Panc1 (cell line): ENCODE measurements at regions not wholly inside any gene's neighbourhood (a gene's known extent, or its start where the extent isn't known, plus 50 kb on each side); places are given as distances from the start of the nearest gene placed in this dataset.

Experiments
- ATAC-seq: fragments of 200-7000 bp; cut with Tn5 transposase; 2 replicates; pipeline ENCODE4 v1.9.1; 2020; ENCODE audit warnings: mild to moderate bottlenecking, moderate library complexity
- BruUV-seq: library from RNA; stranded (reverse); fragments of 400-500 nt; replicated peaks from 2 replicates; lab custom pipeline; 2021; lab: Mats Ljungman, UMichigan
- CTCF ChIA-PET: fragments of 300-600 bp; sonication (Branson Sonifier 250); formaldehyde crosslinking; loops from one replicate; lab custom pipeline; 2022; ENCODE audit warnings: antibody characterized with exemption; lab: Charles Lee
- POLR2A ChIA-PET: fragments of 300-600 bp; sonication (Branson Sonifier 250); formaldehyde crosslinking; loops from one replicate; lab custom pipeline; 2022; ENCODE audit warnings: antibody characterized with exemption; lab: Charles Lee
- DNase-seq: peaks from one replicate; pipeline ENCODE4 v3.0.0-alpha.2; 2010; ENCODE audit warnings: low read depth, low spot score
- H3K27ac ChIP-seq: 2 replicates; pipeline ENCODE4 v1.5.1; 2011; ENCODE audit warnings: mild to moderate bottlenecking, low read length, inconsistent platforms
- H3K27me3 ChIP-seq: fragments of 200-500 bp; sonication (Bioruptor generic); 2 replicates; pipeline ENCODE4 v1.6.0; 2014; ENCODE audit warnings: low read length, inconsistent platforms; ENCODE audit not compliant: control insufficient read depth, insufficient read depth
- H3K36me3 ChIP-seq: fragments of 200-500 bp; sonication (Bioruptor generic); 2 replicates; pipeline ENCODE4 v1.5.1; 2014; ENCODE audit warnings: inconsistent platforms, mild to moderate bottlenecking, low read length, moderate library complexity; ENCODE audit not compliant: control insufficient read depth, insufficient read depth
- H3K4me1 ChIP-seq: 2 replicates; pipeline ENCODE4 v1.5.1; 2011; ENCODE audit warnings: inconsistent platforms, mild to moderate bottlenecking, low read length, moderate library complexity; ENCODE audit not compliant: control insufficient read depth, insufficient read depth
- H3K4me3 ChIP-seq, 2 experiments: 2 replicates each; pipeline ENCODE4 v1.5.1; 2011 to 2012; ENCODE audit warnings: low read depth in 2 of 2, low read length in 2 of 2, mild to moderate bottlenecking in 2 of 2, inconsistent platforms in 1 of 2, moderate library complexity in 1 of 2
- H3K9me3 ChIP-seq: fragments of 200-500 bp; sonication (Bioruptor generic); 2 replicates; pipeline ENCODE4 v1.5.1; 2014; ENCODE audit warnings: low read depth, mild to moderate bottlenecking, inconsistent platforms, low read length, moderate library complexity; ENCODE audit not compliant: control insufficient read depth, insufficient read depth
- CTCF ChIP-seq: fragments of 450-650 bp; IDR thresholded peaks from 2 replicates; pipeline ENCODE4 v1.5.1; 2017; ENCODE audit warnings: mild to moderate bottlenecking
- POLR2AphosphoS5 ChIP-seq: IDR thresholded peaks from 2 replicates; pipeline ENCODE4 v1.6.1; 2012; ENCODE audit warnings: mild to moderate bottlenecking, low read depth, low read length, moderate library complexity
- SIN3A ChIP-seq: IDR thresholded peaks from 2 replicates; pipeline ENCODE4 v1.6.1; 2012; ENCODE audit warnings: low read depth, mild to moderate bottlenecking, low read length, moderate library complexity, borderline replicate concordance; ENCODE audit not compliant: insufficient read depth
- TCF7L2 ChIP-seq: IDR thresholded peaks from 2 replicates; pipeline ENCODE4 v1.6.1; 2011; ENCODE audit warnings: mild to moderate bottlenecking, low read depth, low read length, inconsistent platforms
- in situ Hi-C: cut with HindIII; loops from 2 replicates; pipeline ENCODE4 v1.10.0; 2016; ENCODE audit warnings: low sequenced_read_pairs, low pct_unique_long_range_greater_than_20kb
- intact Hi-C: fragments of 100-400 bp; cut with micrococcal nuclease; formaldehyde crosslinking; loops from one replicate; pipeline ENCODE4 v1.10.0; 2022; ENCODE audit not compliant: unreplicated experiment
- TF ChIP-seq, protein P1 (sequence below), 2 experiments: IDR thresholded peaks; 2 replicates each; pipeline ENCODE4 v1.6.1; 2011 to 2012; ENCODE audit warnings: low read depth in 2 of 2, control low read depth in 1 of 2, low read length in 1 of 2, mild to moderate bottlenecking in 1 of 2, moderate library complexity in 1 of 2; ENCODE audit not compliant: insufficient read depth in 1 of 2

- no TSS peak for BruUV-seq
- Histone ChIP-seq H3K27me3 (no peaks in the 10 kb centered on the region), H3K4me1 (no peaks in the 10 kb centered on the region), H3K36me3 (no peaks in the 10 kb centered on the region), H3K27ac (no peak overlapping the region), H3K9me3 (no peaks in the 10 kb centered on the region), H3K4me3 (no peak overlapping the region)
- POLR2A ChIA-PET: no interaction called here
- intact Hi-C loops: no loop called here
- ATAC-seq (no peak), DNase-seq (no peak)
- TF ChIP-seq, protein P1, sequence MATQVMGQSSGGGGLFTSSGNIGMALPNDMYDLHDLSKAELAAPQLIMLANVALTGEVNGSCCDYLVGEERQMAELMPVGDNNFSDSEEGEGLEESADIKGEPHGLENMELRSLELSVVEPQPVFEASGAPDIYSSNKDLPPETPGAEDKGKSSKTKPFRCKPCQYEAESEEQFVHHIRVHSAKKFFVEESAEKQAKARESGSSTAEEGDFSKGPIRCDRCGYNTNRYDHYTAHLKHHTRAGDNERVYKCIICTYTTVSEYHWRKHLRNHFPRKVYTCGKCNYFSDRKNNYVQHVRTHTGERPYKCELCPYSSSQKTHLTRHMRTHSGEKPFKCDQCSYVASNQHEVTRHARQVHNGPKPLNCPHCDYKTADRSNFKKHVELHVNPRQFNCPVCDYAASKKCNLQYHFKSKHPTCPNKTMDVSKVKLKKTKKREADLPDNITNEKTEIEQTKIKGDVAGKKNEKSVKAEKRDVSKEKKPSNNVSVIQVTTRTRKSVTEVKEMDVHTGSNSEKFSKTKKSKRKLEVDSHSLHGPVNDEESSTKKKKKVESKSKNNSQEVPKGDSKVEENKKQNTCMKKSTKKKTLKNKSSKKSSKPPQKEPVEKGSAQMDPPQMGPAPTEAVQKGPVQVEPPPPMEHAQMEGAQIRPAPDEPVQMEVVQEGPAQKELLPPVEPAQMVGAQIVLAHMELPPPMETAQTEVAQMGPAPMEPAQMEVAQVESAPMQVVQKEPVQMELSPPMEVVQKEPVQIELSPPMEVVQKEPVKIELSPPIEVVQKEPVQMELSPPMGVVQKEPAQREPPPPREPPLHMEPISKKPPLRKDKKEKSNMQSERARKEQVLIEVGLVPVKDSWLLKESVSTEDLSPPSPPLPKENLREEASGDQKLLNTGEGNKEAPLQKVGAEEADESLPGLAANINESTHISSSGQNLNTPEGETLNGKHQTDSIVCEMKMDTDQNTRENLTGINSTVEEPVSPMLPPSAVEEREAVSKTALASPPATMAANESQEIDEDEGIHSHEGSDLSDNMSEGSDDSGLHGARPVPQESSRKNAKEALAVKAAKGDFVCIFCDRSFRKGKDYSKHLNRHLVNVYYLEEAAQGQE (IDR thresholded peaks at IDR 0.05; ENCODE audit: insufficient read depth in 1 of 2, low read depth in 2 of 2, low read length in 1 of 2): no peak
- no peak for TF ChIP-seq POLR2AphosphoS5
- no peak for TF ChIP-seq SIN3A
- CTCF ChIA-PET: no interaction called here
- in situ Hi-C loops: no loop called here
Observed at GRCh38 chr1:93744299-93744988, 62.8 kb upstream of the BCAR3 start.

GRCh38 chr1:93743465-93743864 lies 61.8 kb upstream of the BCAR3 start:
- in situ Hi-C loops: no loop called here
- intact Hi-C loops: no loop called here
- TF ChIP-seq TCF7L2: no peak
- TF ChIP-seq SIN3A: no peak
- TF ChIP-seq, protein P1 (IDR thresholded peaks at IDR 0.05; ENCODE audit: insufficient read depth in 1 of 2, low read depth in 2 of 2, low read length in 1 of 2): no peak
- TF ChIP-seq CTCF: no peak
- no peak for TF ChIP-seq POLR2AphosphoS5
- H3K36me3 ChIP-seq: no peaks in the 10 kb centered on the region
- no peaks in the 10 kb centered on the region for H3K9me3 ChIP-seq
- H3K27me3 ChIP-seq: no peaks in the 10 kb centered on the region
- BruUV-seq: no TSS peak
- CTCF ChIA-PET: no interaction called here
- POLR2A ChIA-PET: no interaction called here
- ATAC-seq (no peak), DNase-seq (no peak)
- no peak overlapping the region for H3K27ac ChIP-seq
- no peaks in the 10 kb centered on the region for H3K4me1 ChIP-seq
- no peak overlapping the region for H3K4me3 ChIP-seq
